GM19193 (cell line): ENCODE measurements at regions not wholly inside any gene's neighbourhood (a gene's known extent, or its start where the extent isn't known, plus 50 kb on each side); places are given as distances from the start of the nearest gene placed in this dataset.

Experiments
- POLR2A ChIP-seq: IDR thresholded peaks from 4 replicates; pipeline ENCODE4 v1.6.1; 2011; ENCODE audit not compliant: insufficient read depth, insufficient read length; ENCODE audit errors: extremely low read depth

GRCh38 chr7:25831062-25831691 lies 320.8 kb upstream of the NFE2L3 start:
- TF ChIP-seq POLR2A = no peak

GRCh38 chr7:25831831-25832411 lies 320.1 kb upstream of the NFE2L3 start:
- no peak for TF ChIP-seq POLR2A

- no peak for TF ChIP-seq POLR2A
Measured at GRCh38 chr7:25832456-25832855, 319.5 kb upstream of the NFE2L3 start.

- TF ChIP-seq POLR2A = no peak
Measured at GRCh38 chr7:25832929-25833328, 319.1 kb upstream of the NFE2L3 start.

GRCh38 chr7:25834050-25834449 lies 317.9 kb upstream of the NFE2L3 start:
- no peak for TF ChIP-seq POLR2A

- TF ChIP-seq POLR2A = no peak
Measured at GRCh38 chr7:25835197-25835596, 316.8 kb upstream of the NFE2L3 start.

GRCh38 chr7:25839084-25839769 lies 312.8 kb upstream of the NFE2L3 start:
- no peak for TF ChIP-seq POLR2A

GRCh38 chr7:25840209-25840792 lies 311.7 kb upstream of the NFE2L3 start:
- TF ChIP-seq POLR2A = no peak

GRCh38 chr7:25841575-25841974 lies 310.4 kb upstream of the NFE2L3 start:
- TF ChIP-seq POLR2A = no peak

GRCh38 chr7:25842201-25842733 lies 309.7 kb upstream of the NFE2L3 start:
- no peak for TF ChIP-seq POLR2A

- no peak for TF ChIP-seq POLR2A
Measured at GRCh38 chr7:25843467-25843866, 308.5 kb upstream of the NFE2L3 start.

- TF ChIP-seq POLR2A = no peak
Measured at GRCh38 chr7:25844102-25844870, 307.7 kb upstream of the NFE2L3 start.

GRCh38 chr7:25845464-25845863 lies 306.5 kb upstream of the NFE2L3 start:
- TF ChIP-seq POLR2A = no peak

- TF ChIP-seq POLR2A = no peak
Measured at GRCh38 chr7:25846722-25847121, 305.3 kb upstream of the NFE2L3 start.

- no peak for TF ChIP-seq POLR2A
Measured at GRCh38 chr7:25847336-25848070, 304.5 kb upstream of the NFE2L3 start.
